Omental fat pad (tissue), 3 donors: ENCODE measurements at regions not wholly inside any gene's neighbourhood (a gene's known extent, or its start where the extent isn't known, plus 50 kb on each side); places are given as distances from the start of the nearest gene placed in this dataset.

Experiments
- ATAC-seq: fragments of 150-250 bp; one replicate; pipeline ENCODE4 v1.9.1; 2016; ENCODE audit warnings: mild to moderate bottlenecking, moderate library complexity; ENCODE audit not compliant: low FRiP score
- DNase-seq: peaks from one replicate; pipeline ENCODE4 v3.0.0-alpha.2; 2019; ENCODE audit warnings: low spot score
- CTCF ChIP-seq, 3 donors: fragments of 450-650 bp; IDR thresholded peaks; one replicate each; pipeline ENCODE4 v1.5.1; 2016 to 2017; ENCODE audit warnings: antibody characterized with exemption in 3 of 3, mild to moderate bottlenecking in 3 of 3, moderate library complexity in 2 of 3

GRCh38 chr14:101017806-101018560 is 114.5 kb upstream of the RTL1 start:
- DNase-seq: peak; percentile 12
- TF ChIP-seq CTCF (IDR thresholded peaks at IDR 0.05): no peak
- no peak for ATAC-seq

DNA sequence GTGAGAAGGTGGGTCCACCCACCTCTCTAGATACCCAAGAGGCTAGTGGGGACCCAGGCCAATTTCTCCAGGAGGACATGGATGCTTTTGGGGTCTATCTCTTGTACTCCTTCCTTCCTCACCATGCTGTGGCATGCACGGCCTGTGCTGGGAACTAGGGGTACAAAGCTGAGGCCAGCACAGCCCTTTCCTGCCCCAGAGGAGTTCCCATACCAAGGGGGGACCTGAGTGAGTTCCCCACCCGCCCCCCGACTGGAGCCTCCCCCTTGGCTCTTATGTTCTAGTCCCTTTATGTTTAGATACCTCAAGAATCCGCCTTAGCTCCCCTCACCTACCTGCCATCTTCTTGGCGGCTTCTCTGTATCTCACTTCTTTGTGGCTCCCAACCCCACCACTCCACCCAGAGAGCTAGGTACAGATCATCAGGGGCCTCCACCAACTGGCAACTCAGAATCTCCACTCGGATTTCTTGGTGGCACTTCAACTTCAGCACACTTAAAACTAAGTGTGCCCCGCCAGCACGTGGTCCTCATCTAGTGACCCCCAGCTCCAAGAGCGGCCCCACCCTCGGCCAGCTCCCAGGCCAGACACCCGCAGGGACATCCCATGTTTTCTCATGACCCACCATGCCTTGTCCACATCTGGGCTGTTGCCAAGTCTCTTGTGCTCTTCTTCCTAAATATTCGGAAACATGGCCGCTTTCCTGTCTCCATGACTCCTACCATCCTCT is 115.2 kb upstream of the RTL1 start:
- no peak for TF ChIP-seq CTCF (IDR thresholded peaks at IDR 0.05)
- peak; percentile 15 for DNase-seq
- ATAC-seq: no peak

- peak; percentile 6 for DNase-seq
- TF ChIP-seq CTCF (IDR thresholded peaks at IDR 0.05): no peak
- ATAC-seq: no peak
These were observed 116.0 kb upstream of the RTL1 start for GRCh38 chr14:101019541-101019940.

GRCh38 chr14:101019990-101020710 is 116.6 kb upstream of the RTL1 start:
- DNase-seq: peak; percentile 11
- ATAC-seq: peak; percentile 28
- TF ChIP-seq CTCF (IDR thresholded peaks at IDR 0.05): no peak

DNA sequence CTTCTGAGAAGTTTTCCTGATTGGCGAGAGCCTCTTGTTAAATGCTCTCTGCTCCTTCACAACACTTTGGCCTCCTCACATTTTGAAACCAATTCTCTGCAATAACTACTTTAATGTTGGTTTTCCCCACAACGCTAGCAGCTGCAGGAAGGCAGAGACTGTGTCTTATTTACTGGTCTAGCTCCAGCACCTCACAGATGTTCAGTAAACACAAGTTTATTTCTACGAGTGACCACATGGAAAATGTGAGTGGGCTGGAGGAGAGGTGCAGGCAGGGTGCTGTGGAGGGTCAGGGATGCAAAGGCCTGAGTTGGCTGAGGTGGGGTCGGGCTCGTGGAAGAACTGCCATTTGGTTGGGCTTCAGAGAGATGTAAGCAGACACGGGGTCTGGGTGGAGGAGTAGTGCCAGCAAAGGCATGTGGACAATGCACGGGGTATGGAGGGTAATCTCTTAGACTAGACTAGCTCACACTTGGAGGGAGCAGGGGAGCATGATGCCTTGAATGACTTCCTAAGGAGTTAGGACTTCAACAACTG is 117.4 kb upstream of the RTL1 start:
- TF ChIP-seq CTCF (IDR thresholded peaks at IDR 0.05): no peak
- ATAC-seq: no peak
- peak; percentile 14 for DNase-seq

- no peak for TF ChIP-seq CTCF (IDR thresholded peaks at IDR 0.05)
- ATAC-seq (no peak), DNase-seq (no peak)
These were observed 118.6 kb upstream of the RTL1 start for GRCh38 chr14:101022121-101022520.
